SK-N-MC (cell line): ENCODE measurements at regions not wholly inside any gene's neighbourhood (a gene's known extent, or its start where the extent isn't known, plus 50 kb on each side); places are given as distances from the start of the nearest gene placed in this dataset.

ENCODE experiments used
- EZH2 ChIP-seq: fragments of 200-600 bp; sonication (generic); IDR thresholded peaks from one replicate; pipeline ENCODE4 v1.6.1; 2017; ENCODE audit warnings: antibody characterized with exemption
- FOXP2 ChIP-seq: optimal IDR thresholded peaks from 2 replicates; pipeline ENCODE3; 2011; ENCODE audit warnings: mild to moderate bottlenecking, moderate library complexity; ENCODE audit not compliant: insufficient read depth; ENCODE audit errors: extremely low read length, control extremely low read depth
- POLR2AphosphoS5 ChIP-seq: IDR thresholded peaks from 2 replicates; pipeline ENCODE4 v1.6.1; 2012; ENCODE audit warnings: mild to moderate bottlenecking, low read depth, low read length, borderline replicate concordance

DNA sequence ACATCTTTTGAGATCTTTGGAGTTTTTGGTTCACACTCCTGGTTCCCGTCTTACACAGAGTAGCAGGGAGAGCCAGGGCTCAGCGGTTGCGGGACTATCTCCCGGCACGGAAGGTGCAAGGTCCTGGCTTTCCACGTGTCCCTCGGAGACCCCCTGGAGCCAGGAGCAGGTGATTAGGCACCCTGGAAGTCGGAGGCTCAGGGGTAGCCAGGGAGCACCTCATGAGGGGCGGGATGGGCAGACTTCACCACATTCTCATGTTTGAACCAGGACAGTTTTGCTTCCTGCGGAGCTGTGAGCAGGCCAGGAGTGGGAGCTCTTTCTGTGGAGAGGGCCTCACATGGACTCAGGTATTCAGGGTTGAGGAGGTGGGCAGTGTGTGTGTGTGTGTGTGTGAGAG, 273.7 kb upstream of the IRX1 start:
- TF ChIP-seq EZH2: no peak
- TF ChIP-seq POLR2AphosphoS5: no peak
- TF ChIP-seq FOXP2: no peak
